ENCODE measurements at regions not wholly inside any gene's neighbourhood (a gene's known extent, or its start where the extent isn't known, plus 50 kb on each side); places are given as distances from the start of the nearest gene placed in this dataset.
"Not testable (repeated sequence)": the region's sequence is repeated elsewhere in the genome, so short reads cannot be mapped to it uniquely, and the experiment has no call there.

DNA sequence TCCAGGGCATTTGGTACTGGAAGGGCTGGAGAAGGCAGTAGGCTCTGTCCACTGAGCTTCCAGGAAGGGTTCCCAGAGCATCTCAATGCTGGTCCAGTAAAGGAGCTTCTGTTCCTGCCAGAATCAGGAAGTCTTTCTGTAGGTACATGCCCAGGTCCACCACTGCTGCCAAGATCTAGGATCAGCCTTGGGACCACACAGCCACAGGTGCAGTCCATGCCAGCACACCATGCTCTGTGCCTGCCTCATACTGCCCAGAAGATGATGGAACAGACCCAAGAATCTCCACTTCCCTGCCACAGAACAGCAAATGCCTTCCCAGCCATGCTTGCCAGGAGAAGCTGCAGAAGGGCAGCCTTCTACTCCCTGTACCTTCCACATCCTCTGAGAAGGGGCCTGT, 89.3 kb downstream of the CDRT15L2 start:
- BruUV-seq (replicated peaks); H3K79me2 ChIP-seq (ENCODE audit: low read length); H3K27ac ChIP-seq (ENCODE audit: low read length); POLR2A ChIA-PET (ENCODE audit: unreplicated experiment); H3K9ac ChIP-seq (ENCODE audit: low read length); H4K20me1 ChIP-seq (ENCODE audit: low read length); H3K36me3 ChIP-seq (ENCODE audit: low read depth, low read length); H3K4me1 ChIP-seq (ENCODE audit: insufficient read depth, low read length); H2AFZ ChIP-seq (ENCODE audit: low read length); H3K27me3 ChIP-seq (ENCODE audit: low read length); ATAC-seq; H3K4me2 ChIP-seq (ENCODE audit: low read length); CTCF ChIA-PET; DNase-seq; H3F3A ChIP-seq (ENCODE audit: low read length, unreplicated experiment); intact Hi-C loops (cut with micrococcal nuclease); H3K9me3 ChIP-seq (ENCODE audit: low read length); H3K9me2 ChIP-seq (replicated peaks; ENCODE audit: low read length); H3K4me3 ChIP-seq (ENCODE audit: low read length): not testable (repeated sequence)

DNA sequence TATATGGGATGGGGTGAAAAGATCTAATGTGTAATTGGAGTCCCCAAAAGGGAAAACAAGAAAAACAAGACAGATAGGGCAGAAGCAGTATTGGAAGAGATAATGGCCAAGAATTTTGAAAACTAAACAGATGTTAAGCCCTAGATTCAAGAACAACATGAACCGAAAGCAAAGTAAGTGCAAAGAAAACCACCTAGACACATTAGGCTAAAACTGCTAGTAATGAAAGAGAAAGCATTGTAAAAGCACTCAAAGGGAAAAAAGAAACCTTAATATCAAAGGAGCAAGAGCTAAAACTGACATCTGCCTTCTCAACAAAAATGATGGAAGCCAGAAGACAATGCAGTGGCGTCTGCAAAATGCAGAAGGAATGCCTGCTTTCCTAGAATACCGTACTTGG, 91.0 kb downstream of the CDRT15L2 start:
- H3K79me2 ChIP-seq (ENCODE audit: low read length); intact Hi-C loops (cut with micrococcal nuclease); H3K4me1 ChIP-seq (ENCODE audit: insufficient read depth, low read length); H3K9ac ChIP-seq (ENCODE audit: low read length); H4K20me1 ChIP-seq (ENCODE audit: low read length); H3K9me2 ChIP-seq (replicated peaks; ENCODE audit: low read length); H3F3A ChIP-seq (ENCODE audit: low read length, unreplicated experiment); H3K4me2 ChIP-seq (ENCODE audit: low read length); H3K27me3 ChIP-seq (ENCODE audit: low read length); ATAC-seq; H2AFZ ChIP-seq (ENCODE audit: low read length); H3K36me3 ChIP-seq (ENCODE audit: low read depth, low read length); H3K9me3 ChIP-seq (ENCODE audit: low read length); CTCF ChIA-PET; BruUV-seq (replicated peaks); H3K4me3 ChIP-seq (ENCODE audit: low read length); H3K27ac ChIP-seq (ENCODE audit: low read length); DNase-seq; POLR2A ChIA-PET (ENCODE audit: unreplicated experiment): not testable (repeated sequence)

DNA sequence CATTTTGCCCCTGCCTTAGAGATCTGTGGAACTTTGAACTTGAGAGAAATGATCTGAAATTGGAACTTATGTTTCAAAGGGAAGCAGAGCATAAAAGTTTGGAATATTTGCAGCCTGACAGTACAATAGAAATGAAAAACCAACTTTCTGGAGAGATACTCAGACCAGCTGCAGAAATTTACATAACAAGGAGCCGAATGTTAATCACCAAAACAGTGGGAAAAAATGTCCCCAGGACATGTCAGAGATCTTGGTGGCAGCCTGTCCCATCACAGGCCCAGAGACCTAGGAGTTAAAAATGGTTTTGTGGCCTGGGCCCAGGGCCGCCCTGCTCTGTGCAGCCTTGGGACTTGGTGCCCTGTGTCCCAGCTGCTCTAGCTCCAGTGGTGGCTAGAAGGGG, 94.8 kb downstream of the CDRT15L2 start:
- H3K4me3 ChIP-seq (ENCODE audit: low read length); POLR2A ChIA-PET (ENCODE audit: unreplicated experiment); H2AFZ ChIP-seq (ENCODE audit: low read length); intact Hi-C loops (cut with micrococcal nuclease); H3K9ac ChIP-seq (ENCODE audit: low read length); H3K4me2 ChIP-seq (ENCODE audit: low read length); H3K36me3 ChIP-seq (ENCODE audit: low read depth, low read length); H3K4me1 ChIP-seq (ENCODE audit: insufficient read depth, low read length); BruUV-seq (replicated peaks); H4K20me1 ChIP-seq (ENCODE audit: low read length); H3F3A ChIP-seq (ENCODE audit: low read length, unreplicated experiment); H3K27me3 ChIP-seq (ENCODE audit: low read length); DNase-seq; ATAC-seq; H3K27ac ChIP-seq (ENCODE audit: low read length); H3K9me3 ChIP-seq (ENCODE audit: low read length); H3K9me2 ChIP-seq (replicated peaks; ENCODE audit: low read length); H3K79me2 ChIP-seq (ENCODE audit: low read length); CTCF ChIA-PET: not testable (repeated sequence)

DNA sequence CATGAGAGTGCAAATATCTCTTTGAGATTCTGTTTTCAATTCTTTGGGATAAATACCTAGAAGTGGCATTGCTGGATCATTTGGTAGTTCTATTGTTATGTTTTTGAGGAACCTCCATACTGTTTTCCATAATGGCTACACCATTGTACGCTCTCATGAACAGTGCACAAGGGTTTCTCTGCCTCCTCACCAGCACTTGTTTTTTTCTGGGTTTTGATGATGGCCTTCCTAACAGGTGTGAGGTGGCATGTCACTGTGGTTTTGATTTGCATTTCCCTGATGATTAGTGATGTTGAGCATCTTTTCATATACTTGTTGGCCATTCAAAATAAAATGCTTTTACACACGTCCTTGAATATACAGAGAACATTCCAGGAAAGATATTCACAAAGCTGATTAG, 96.2 kb downstream of the CDRT15L2 start:
- H3K27me3 ChIP-seq (ENCODE audit: low read length); H3K9me3 ChIP-seq (ENCODE audit: low read length); H3K9ac ChIP-seq (ENCODE audit: low read length); BruUV-seq (replicated peaks); H3K79me2 ChIP-seq (ENCODE audit: low read length); ATAC-seq; POLR2A ChIA-PET (ENCODE audit: unreplicated experiment); H3K36me3 ChIP-seq (ENCODE audit: low read depth, low read length); DNase-seq; H3K27ac ChIP-seq (ENCODE audit: low read length); H3K9me2 ChIP-seq (replicated peaks; ENCODE audit: low read length); CTCF ChIA-PET; H3K4me1 ChIP-seq (ENCODE audit: insufficient read depth, low read length); intact Hi-C loops (cut with micrococcal nuclease); H3K4me2 ChIP-seq (ENCODE audit: low read length); H3K4me3 ChIP-seq (ENCODE audit: low read length); H3F3A ChIP-seq (ENCODE audit: low read length, unreplicated experiment); H2AFZ ChIP-seq (ENCODE audit: low read length); H4K20me1 ChIP-seq (ENCODE audit: low read length): not testable (repeated sequence)

DNA sequence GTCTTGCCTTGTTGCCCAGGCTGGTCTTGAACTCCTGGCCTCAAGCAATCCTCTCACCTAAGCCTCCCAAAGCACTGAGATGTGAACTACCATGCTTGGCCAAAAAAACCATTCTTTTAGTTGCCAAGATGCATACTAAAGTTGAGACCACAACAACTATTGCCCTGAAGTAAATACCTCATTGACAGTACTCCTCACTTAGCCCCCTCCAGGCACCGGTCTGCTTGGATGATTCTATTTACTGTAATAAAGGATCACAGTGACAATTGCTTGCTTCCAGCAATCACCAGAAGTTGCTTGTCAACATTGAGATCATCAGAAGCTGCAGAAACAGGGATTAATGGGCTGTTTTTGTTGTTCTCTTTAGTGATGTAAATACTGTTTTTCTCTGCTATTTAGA, 97.1 kb downstream of the CDRT15L2 start:
- H3K27me3 ChIP-seq (ENCODE audit: low read length); intact Hi-C loops (cut with micrococcal nuclease); H3K9me2 ChIP-seq (replicated peaks; ENCODE audit: low read length); DNase-seq; H3K4me1 ChIP-seq (ENCODE audit: insufficient read depth, low read length); BruUV-seq (replicated peaks); H3K36me3 ChIP-seq (ENCODE audit: low read depth, low read length); H3F3A ChIP-seq (ENCODE audit: low read length, unreplicated experiment); H3K4me2 ChIP-seq (ENCODE audit: low read length); H4K20me1 ChIP-seq (ENCODE audit: low read length); ATAC-seq; H3K4me3 ChIP-seq (ENCODE audit: low read length); H2AFZ ChIP-seq (ENCODE audit: low read length); H3K79me2 ChIP-seq (ENCODE audit: low read length); H3K9me3 ChIP-seq (ENCODE audit: low read length); H3K9ac ChIP-seq (ENCODE audit: low read length); CTCF ChIA-PET; POLR2A ChIA-PET (ENCODE audit: unreplicated experiment); H3K27ac ChIP-seq (ENCODE audit: low read length): not testable (repeated sequence)

DNA sequence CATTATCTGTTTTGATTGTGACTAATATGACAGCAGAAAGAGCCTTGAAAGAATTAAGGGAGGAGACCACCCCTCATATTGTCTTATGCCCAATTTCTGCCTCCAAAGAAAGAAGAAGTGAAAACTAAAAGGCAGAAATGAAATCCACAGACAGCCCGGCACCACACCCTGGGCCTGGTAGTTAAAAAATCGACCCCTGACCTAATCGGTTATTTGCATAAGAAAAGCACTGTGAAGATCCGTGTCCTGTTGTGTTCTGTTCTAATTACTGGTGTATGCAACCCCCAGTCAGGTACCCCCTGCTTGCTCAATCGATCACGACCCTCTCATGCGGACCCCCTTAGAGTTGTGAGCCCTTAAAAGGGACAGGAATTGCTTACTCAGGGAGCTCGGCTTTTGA, 97.9 kb downstream of the CDRT15L2 start:
- POLR2A ChIA-PET (ENCODE audit: unreplicated experiment); CTCF ChIA-PET: not testable (repeated sequence)

DNA sequence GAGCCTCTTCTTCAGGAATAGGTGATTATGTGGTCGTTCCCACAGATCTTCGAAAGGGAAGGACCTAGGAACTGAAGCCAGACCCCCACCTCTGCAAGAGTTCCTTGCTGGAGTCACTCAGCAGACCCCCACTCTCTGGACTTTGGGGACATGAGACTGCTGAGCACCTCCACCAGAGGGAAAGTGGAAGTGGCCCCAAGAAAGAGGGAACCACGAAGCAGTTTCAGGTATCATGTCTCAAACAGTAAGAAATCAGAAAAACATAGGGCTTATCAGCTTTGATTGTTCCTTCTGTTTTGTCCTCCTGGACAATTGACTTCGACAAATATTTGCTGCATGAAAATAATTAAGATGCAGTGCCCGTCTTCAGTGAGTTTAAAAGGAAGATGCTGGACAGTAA, 98.9 kb downstream of the CDRT15L2 start:
- not testable (repeated sequence) for BruUV-seq (replicated peaks); H3K4me3 ChIP-seq (ENCODE audit: low read length)

More for the DNA sequence above, 97.9 kb downstream of the CDRT15L2 start:
- H3K27me3 ChIP-seq (ENCODE audit: low read length); ATAC-seq; H3K36me3 ChIP-seq (ENCODE audit: low read depth, low read length); H3K79me2 ChIP-seq (ENCODE audit: low read length); H3K4me3 ChIP-seq (ENCODE audit: low read length); H3F3A ChIP-seq (ENCODE audit: low read length, unreplicated experiment); H3K27ac ChIP-seq (ENCODE audit: low read length); BruUV-seq (replicated peaks); H3K9me3 ChIP-seq (ENCODE audit: low read length); H3K9me2 ChIP-seq (replicated peaks; ENCODE audit: low read length); H2AFZ ChIP-seq (ENCODE audit: low read length); H3K9ac ChIP-seq (ENCODE audit: low read length); H3K4me1 ChIP-seq (ENCODE audit: insufficient read depth, low read length); H3K4me2 ChIP-seq (ENCODE audit: low read length); DNase-seq; intact Hi-C loops (cut with micrococcal nuclease); H4K20me1 ChIP-seq (ENCODE audit: low read length): not testable (repeated sequence)

More for the DNA sequence above, 98.9 kb downstream of the CDRT15L2 start:
- H4K20me1 ChIP-seq (ENCODE audit: low read length); H3K9me3 ChIP-seq (ENCODE audit: low read length); POLR2A ChIA-PET (ENCODE audit: unreplicated experiment); H3K27ac ChIP-seq (ENCODE audit: low read length); H2AFZ ChIP-seq (ENCODE audit: low read length); H3K9me2 ChIP-seq (replicated peaks; ENCODE audit: low read length); H3K9ac ChIP-seq (ENCODE audit: low read length); H3K27me3 ChIP-seq (ENCODE audit: low read length); H3K36me3 ChIP-seq (ENCODE audit: low read depth, low read length); ATAC-seq; H3K4me2 ChIP-seq (ENCODE audit: low read length); CTCF ChIA-PET; H3K79me2 ChIP-seq (ENCODE audit: low read length); intact Hi-C loops (cut with micrococcal nuclease); H3F3A ChIP-seq (ENCODE audit: low read length, unreplicated experiment); DNase-seq; H3K4me1 ChIP-seq (ENCODE audit: insufficient read depth, low read length): not testable (repeated sequence)
